Thyroid gland (tissue), 4 donors: ENCODE measurements at regions not wholly inside any gene's neighbourhood (a gene's known extent, or its start where the extent isn't known, plus 50 kb on each side); places are given as distances from the start of the nearest gene placed in this dataset.

ENCODE experiments used
- DNase-seq, 2 donors: peaks; one replicate each; pipeline ENCODE4 v3.0.0-alpha.2; 2019
- H3K27ac ChIP-seq, 3 donors: fragments of 200-600 bp; sonication (generic); 1 replicate in 2 of 3; 2 replicates in 1 of 3; pipeline ENCODE4 v1.5.1; 2016 to 2019; ENCODE audit warnings: mild to moderate bottlenecking in 1 of 3, moderate library complexity in 1 of 3
- H3K27me3 ChIP-seq: fragments of 200-600 bp; sonication (generic); one replicate; pipeline ENCODE4 v1.5.1; 2019
- H3K36me3 ChIP-seq, 2 donors: fragments of 200-600 bp; sonication (generic); one replicate each; pipeline ENCODE4 v1.5.1; 2016 to 2019
- H3K4me1 ChIP-seq, 2 donors: fragments of 200-600 bp; sonication (generic); one replicate each; pipeline ENCODE4 v1.5.1; 2017 to 2019
- H3K4me3 ChIP-seq, 3 donors: fragments of 200-600 bp; sonication (generic); replicated peaks in 1 of 3; 1 replicate in 2 of 3; 2 replicates in 1 of 3; pipeline ENCODE4 v1.5.1; 2016; ENCODE audit warnings: mild to moderate bottlenecking in 1 of 3
- H3K9me3 ChIP-seq: fragments of 200-600 bp; sonication (generic); one replicate; pipeline ENCODE4 v1.5.1; 2017
- POLR2A ChIP-seq, 2 donors: fragments of 450-650 bp; IDR thresholded peaks; one replicate each; pipeline ENCODE4 v1.6.1; 2017; ENCODE audit warnings: antibody characterized with exemption in 2 of 2, mild to moderate bottlenecking in 2 of 2, moderate library complexity in 1 of 2
- WGBS, 2 donors: methylation state at CpG; one replicate each; pipeline ENCODE4 v1.1.5; 2017; 5-methylcytosine and 5-hydroxymethylcytosine counted together
- intact Hi-C: fragments of 100-400 bp; cut with DNase I; formaldehyde crosslinking; loops from one replicate; pipeline ENCODE4 v1.15.1; 2023
- TF ChIP-seq, protein P1 (sequence below), 6 experiments: fragments of 200-600 bp in 3 of 6; fragments of 450-650 bp in 3 of 6; sonication (generic) in 3 of 6; IDR thresholded peaks; one replicate each; pipeline ENCODE4 v1.5.1; 2016 to 2019; ENCODE audit warnings: antibody characterized with exemption in 6 of 6, mild to moderate bottlenecking in 2 of 6, inconsistent platforms in 1 of 6, moderate library complexity in 1 of 6

DNA sequence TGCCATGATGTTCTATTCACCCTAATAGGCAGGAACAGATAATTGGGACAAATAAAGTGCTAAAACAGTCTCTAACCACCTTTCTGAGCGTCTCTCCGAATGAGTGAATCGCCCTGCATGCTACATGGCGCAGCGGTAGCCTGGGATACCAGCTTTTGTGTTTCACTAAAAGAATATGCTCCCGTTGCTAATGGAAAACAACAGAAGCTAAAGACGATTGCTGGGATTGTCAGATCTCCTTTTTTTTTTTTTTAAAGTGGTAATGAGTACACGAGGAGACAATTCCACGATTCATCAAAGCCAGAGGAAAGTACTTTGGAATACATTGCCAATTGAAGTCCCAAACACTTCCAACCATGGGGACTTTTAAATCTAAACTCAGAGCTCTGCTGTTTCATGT, 1815.3 kb upstream of the CELF4 start:
- H3K36me3 ChIP-seq, result no peaks in the 10 kb centered on the region
- no peak overlapping the region for H3K27ac ChIP-seq
- no peak overlapping the region for H3K4me3 ChIP-seq
- no peak for DNase-seq
- intact Hi-C loops, result no loop called here
- WGBS, 2 donors, result 69 to 74% methylated on average over 9 of the region's 9 CpGs
- no peaks in the 10 kb centered on the region for H3K4me1 ChIP-seq
- TF ChIP-seq, protein P1, sequence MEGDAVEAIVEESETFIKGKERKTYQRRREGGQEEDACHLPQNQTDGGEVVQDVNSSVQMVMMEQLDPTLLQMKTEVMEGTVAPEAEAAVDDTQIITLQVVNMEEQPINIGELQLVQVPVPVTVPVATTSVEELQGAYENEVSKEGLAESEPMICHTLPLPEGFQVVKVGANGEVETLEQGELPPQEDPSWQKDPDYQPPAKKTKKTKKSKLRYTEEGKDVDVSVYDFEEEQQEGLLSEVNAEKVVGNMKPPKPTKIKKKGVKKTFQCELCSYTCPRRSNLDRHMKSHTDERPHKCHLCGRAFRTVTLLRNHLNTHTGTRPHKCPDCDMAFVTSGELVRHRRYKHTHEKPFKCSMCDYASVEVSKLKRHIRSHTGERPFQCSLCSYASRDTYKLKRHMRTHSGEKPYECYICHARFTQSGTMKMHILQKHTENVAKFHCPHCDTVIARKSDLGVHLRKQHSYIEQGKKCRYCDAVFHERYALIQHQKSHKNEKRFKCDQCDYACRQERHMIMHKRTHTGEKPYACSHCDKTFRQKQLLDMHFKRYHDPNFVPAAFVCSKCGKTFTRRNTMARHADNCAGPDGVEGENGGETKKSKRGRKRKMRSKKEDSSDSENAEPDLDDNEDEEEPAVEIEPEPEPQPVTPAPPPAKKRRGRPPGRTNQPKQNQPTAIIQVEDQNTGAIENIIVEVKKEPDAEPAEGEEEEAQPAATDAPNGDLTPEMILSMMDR (IDR thresholded peaks at IDR 0.05), result no peak
- TF ChIP-seq POLR2A (IDR thresholded peaks at IDR 0.05), result no peak
- H3K27me3 ChIP-seq, result no peaks in the 10 kb centered on the region
- no peaks in the 10 kb centered on the region for H3K9me3 ChIP-seq

DNA sequence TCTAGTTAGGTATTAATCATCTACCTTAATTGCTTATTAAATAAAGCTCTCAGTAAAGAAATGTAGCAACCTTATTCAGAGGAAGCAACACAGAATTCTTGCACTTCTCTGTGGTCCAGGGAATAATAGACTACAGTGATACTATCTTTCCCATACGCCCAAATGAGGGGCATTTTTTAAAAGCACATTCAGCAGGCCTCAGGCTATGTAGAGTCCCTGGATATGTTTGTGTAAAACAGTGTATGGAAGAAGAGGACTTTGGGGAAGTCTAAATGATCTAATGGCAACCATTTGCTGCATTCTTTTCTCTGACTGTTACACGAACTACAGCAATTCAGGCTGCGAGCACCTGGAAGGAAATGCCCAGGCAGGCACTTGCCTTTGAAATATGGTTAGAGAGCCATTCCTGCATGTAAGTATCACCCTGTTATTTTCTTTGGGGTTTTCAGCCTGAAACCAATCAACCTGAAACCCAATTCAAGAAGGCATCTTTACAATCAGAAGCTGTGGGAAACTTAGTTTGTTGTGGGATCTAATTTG, 1814.7 kb upstream of the CELF4 start:
- TF ChIP-seq POLR2A (IDR thresholded peaks at IDR 0.05), result no peak
- TF ChIP-seq, protein P1 (IDR thresholded peaks at IDR 0.05), result no peak
- H3K36me3 ChIP-seq, result no peaks in the 10 kb centered on the region
- H3K4me1 ChIP-seq, result no peaks in the 10 kb centered on the region
- H3K9me3 ChIP-seq, result no peaks in the 10 kb centered on the region
- no peak overlapping the region for H3K4me3 ChIP-seq
- 81 to 85% methylated on average over 3 of the region's 3 CpGs for WGBS, 2 donors
- no peak for DNase-seq
- intact Hi-C loops, result no loop called here
- no peak overlapping the region for H3K27ac ChIP-seq
- H3K27me3 ChIP-seq, result no peaks in the 10 kb centered on the region

DNA sequence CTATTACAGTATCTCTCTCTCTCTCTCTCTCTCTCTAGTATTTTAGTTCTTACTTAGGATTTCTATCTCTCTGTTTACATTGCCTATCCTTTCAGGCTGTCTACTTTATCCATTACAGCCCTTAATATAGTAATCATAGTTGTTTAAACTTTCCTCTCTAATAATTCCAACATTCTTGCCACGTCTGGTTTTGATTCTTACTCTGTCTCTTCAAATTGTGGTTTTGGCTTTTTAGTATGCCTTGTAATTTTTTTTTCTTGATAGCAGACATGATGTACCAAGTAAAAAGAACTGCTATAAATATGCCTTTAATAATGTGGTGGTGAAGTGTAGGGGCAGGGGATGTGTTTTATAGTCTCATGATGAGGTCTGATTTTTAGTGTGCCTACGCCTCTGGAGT, 1809.5 kb upstream of the CELF4 start:
- H3K36me3 ChIP-seq, result no peaks in the 10 kb centered on the region
- no peak for TF ChIP-seq POLR2A (IDR thresholded peaks at IDR 0.05)
- TF ChIP-seq, protein P1 (IDR thresholded peaks at IDR 0.05), result no peak
- H3K27ac ChIP-seq, result no peak overlapping the region
- intact Hi-C loops, result no loop called here
- H3K9me3 ChIP-seq, result no peaks in the 10 kb centered on the region
- WGBS, 2 donors, result 70 to 72% methylated on average over 2 of the region's 2 CpGs
- H3K4me1 ChIP-seq, result no peaks in the 10 kb centered on the region
- no peaks in the 10 kb centered on the region for H3K27me3 ChIP-seq
- H3K4me3 ChIP-seq, result no peak overlapping the region
- DNase-seq, result no peak

DNA sequence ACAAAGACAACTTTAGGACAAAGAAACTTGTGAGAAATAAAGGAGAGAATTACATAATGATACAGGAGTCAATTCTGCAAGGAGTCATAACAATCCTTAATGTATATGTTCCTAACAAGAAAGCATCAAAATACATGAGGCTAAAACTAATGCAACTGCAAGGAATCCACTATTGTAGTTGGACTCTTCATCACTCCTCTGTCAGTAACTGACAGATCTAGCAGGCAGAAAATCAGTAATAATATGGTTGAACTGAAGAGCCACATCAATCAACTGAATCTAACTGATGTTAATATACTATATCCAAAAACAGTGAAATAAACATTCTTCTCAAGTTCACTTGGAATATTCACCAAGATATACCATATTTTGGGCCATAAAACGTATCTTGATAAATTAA, 1806.4 kb upstream of the CELF4 start:
- TF ChIP-seq, protein P1 (IDR thresholded peaks at IDR 0.05), result no peak
- no peak for TF ChIP-seq POLR2A (IDR thresholded peaks at IDR 0.05)
- Histone ChIP-seq H3K4me1 (no peaks in the 10 kb centered on the region), H3K9me3 (no peaks in the 10 kb centered on the region), H3K36me3 (no peaks in the 10 kb centered on the region), H3K27me3 (no peaks in the 10 kb centered on the region), H3K4me3 (no peak overlapping the region), H3K27ac (no peak overlapping the region)
- WGBS, 2 donors, result 86 to 87% methylated on average over 1 of the region's 1 CpG
- intact Hi-C loops, result no loop called here
- no peak for DNase-seq

DNA sequence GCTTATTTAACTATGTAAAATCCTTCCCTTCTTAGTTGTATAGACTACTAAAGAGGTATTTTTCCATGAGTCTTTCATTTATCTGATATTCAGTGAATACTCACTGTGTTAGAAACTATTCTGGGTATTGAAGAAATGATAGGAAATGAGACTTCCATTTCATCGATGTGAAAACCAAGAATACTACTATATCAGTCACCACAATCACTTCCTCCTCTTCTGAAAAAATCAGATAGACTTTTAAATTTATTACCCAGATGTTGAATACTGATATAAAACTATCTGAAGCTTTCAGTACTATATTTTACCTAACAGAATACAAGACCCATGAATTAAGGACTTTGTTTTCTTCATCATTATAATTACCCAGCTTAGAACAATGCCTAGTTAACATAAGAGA, 1801.1 kb upstream of the CELF4 start:
- no peak for TF ChIP-seq POLR2A (IDR thresholded peaks at IDR 0.05)
- TF ChIP-seq, protein P1 (IDR thresholded peaks at IDR 0.05), result no peak
- H3K4me1 ChIP-seq, result no peaks in the 10 kb centered on the region
- DNase-seq, result no peak
- H3K27ac ChIP-seq, result no peak overlapping the region
- WGBS, 2 donors, result 72 to 85% methylated on average over 1 of the region's 1 CpG
- intact Hi-C loops, result no loop called here
- H3K9me3 ChIP-seq, result no peaks in the 10 kb centered on the region
- no peaks in the 10 kb centered on the region for H3K27me3 ChIP-seq
- H3K36me3 ChIP-seq, result no peaks in the 10 kb centered on the region
- no peak overlapping the region for H3K4me3 ChIP-seq
